Activated T-cell treated with anti-CD3 and anti-CD28 coated beads, Interleukin-2, amount 50 U/mL, for 4 hours (primary cell): ENCODE measurements at regions not wholly inside any gene's neighbourhood (a gene's known extent, or its start where the extent isn't known, plus 50 kb on each side); places are given as distances from the start of the nearest gene placed in this dataset.
"Not testable (repeated sequence)": the region's sequence is repeated elsewhere in the genome, so short reads cannot be mapped to it uniquely, and the experiment has no call there.

ENCODE experiments used
- ATAC-seq, 2 donors: fragments of 200-7000 bp; cut with Tn5 transposase; one replicate each; pipeline ENCODE4 v1.10.0; 2021
- DNase-seq: peaks from one replicate; pipeline ENCODE4 v3.0.0-alpha.2; 2020
- H3K27me3 Mint-ChIP-seq: one replicate; pipeline ENCODE4 v1.8.0; 2021; ENCODE audit warnings: low read depth, mixed read lengths
- H3K36me3 Mint-ChIP-seq: one replicate; pipeline ENCODE4 v1.8.0; 2022; ENCODE audit warnings: mixed read lengths; ENCODE audit not compliant: insufficient read depth
- H3K4me1 Mint-ChIP-seq: one replicate; pipeline ENCODE4 v1.8.0; 2021; ENCODE audit warnings: low read depth, mixed read lengths
- H3K4me3 Mint-ChIP-seq: one replicate; pipeline ENCODE4 v1.8.0; 2021; ENCODE audit warnings: mild to moderate bottlenecking, moderate library complexity, mixed read lengths
- H3K9me3 Mint-ChIP-seq: one replicate; pipeline ENCODE4 v1.8.0; 2021; ENCODE audit warnings: mixed read lengths

DNA sequence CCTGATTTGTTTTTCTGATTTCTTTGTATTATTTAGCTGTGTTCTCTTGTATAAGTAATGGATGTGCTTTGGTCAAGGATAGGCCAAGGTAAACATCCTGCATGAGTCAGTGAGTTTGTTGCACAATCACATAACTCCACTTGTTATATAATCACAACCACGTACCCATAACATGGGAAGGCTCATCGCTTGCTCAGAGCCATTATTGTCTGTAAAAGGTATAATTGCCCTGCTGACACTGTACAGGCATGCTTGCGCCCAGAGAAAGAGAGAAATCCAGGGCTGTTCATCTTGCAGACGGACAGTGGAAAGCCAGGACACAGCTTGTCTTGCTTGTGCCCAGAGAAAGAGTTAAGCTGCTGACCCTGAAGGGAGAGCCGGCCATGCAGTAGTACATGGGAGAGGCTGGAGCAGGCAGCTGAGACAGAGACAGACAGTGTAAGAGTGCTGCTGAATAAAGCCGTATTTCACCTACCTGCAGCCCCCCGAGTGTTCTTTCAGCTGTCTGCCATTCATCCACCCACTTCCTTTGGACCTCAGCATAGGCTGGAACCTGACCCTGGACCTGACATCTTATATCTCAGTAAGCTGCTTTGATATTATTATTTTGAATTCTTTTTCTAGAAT, 174.7 kb upstream of the DAAM1 start:
- Mint-ChIP-seq H3K9me3 (peaks cover 27% of the 10 kb centered on the region), H3K4me1 (no peaks in the 10 kb centered on the region), H3K4me3 (no peak overlapping the region), H3K36me3 (no peaks in the 10 kb centered on the region), H3K27me3 (peaks cover 1% of the 10 kb centered on the region)
- ATAC-seq (no peak), DNase-seq (no peak)

- no peaks in the 10 kb centered on the region for H3K4me1 Mint-ChIP-seq
- ATAC-seq: no peak
- H3K27me3 Mint-ChIP-seq: peaks cover 1% of the 10 kb centered on the region
- no peaks in the 10 kb centered on the region for H3K36me3 Mint-ChIP-seq
- peaks cover 23% of the 10 kb centered on the region for H3K9me3 Mint-ChIP-seq
- H3K4me3 Mint-ChIP-seq: no peak overlapping the region
- no peak for DNase-seq
Observed at GRCh38 chr14:59015482-59015881, 173.0 kb upstream of the DAAM1 start.

GRCh38 chr14:59017285-59017965, 171.0 kb upstream of the DAAM1 start:
- H3K36me3 Mint-ChIP-seq: no peaks in the 10 kb centered on the region
- H3K4me1 Mint-ChIP-seq: no peaks in the 10 kb centered on the region
- peaks cover 12% of the 10 kb centered on the region for H3K9me3 Mint-ChIP-seq
- no peak for ATAC-seq
- peaks cover 1% of the 10 kb centered on the region for H3K27me3 Mint-ChIP-seq
- no peak for DNase-seq
- no peak overlapping the region for H3K4me3 Mint-ChIP-seq

GRCh38 chr14:59018460-59018859, 170.0 kb upstream of the DAAM1 start:
- peaks cover 1% of the 10 kb centered on the region for H3K27me3 Mint-ChIP-seq
- H3K9me3 Mint-ChIP-seq: peaks cover 4% of the 10 kb centered on the region
- H3K36me3 Mint-ChIP-seq: no peaks in the 10 kb centered on the region
- no peak overlapping the region for H3K4me3 Mint-ChIP-seq
- ATAC-seq: no peak
- no peaks in the 10 kb centered on the region for H3K4me1 Mint-ChIP-seq
- no peak for DNase-seq

DNA sequence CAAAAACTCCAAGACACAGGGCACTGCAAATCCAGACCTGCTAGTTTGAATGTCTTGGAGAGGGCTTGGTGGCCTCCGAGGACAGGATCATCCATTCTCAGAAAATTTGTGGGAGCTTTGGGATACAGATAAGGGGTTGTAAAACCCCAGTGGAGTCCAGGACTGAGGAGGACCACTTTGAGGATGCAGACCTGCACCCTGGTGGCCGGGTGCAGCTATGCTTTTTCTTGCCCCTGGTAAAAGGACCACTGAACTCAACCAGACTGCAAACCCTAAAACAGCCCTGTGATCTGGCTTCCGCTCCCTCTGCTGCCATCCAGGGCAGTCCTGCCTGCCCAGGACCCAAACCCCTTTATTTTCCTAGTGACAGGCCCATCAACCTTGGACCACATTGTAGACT, 169.5 kb upstream of the DAAM1 start:
- no peak overlapping the region for H3K4me3 Mint-ChIP-seq
- no peaks in the 10 kb centered on the region for H3K36me3 Mint-ChIP-seq
- H3K9me3 Mint-ChIP-seq: no peaks in the 10 kb centered on the region
- DNase-seq (no peak), ATAC-seq (no peak)
- peaks cover 1% of the 10 kb centered on the region for H3K27me3 Mint-ChIP-seq
- H3K4me1 Mint-ChIP-seq: no peaks in the 10 kb centered on the region

GRCh38 chr14:59020382-59020781, 168.1 kb upstream of the DAAM1 start:
- Mint-ChIP-seq H3K4me3 (no peak overlapping the region), H3K27me3 (peaks cover 5% of the 10 kb centered on the region), H3K9me3 (no peaks in the 10 kb centered on the region), H3K36me3 (no peaks in the 10 kb centered on the region), H3K4me1 (no peaks in the 10 kb centered on the region)
- DNase-seq (no peak), ATAC-seq (no peak)

- Mint-ChIP-seq H3K4me1 (no peaks in the 10 kb centered on the region), H3K9me3 (no peaks in the 10 kb centered on the region), H3K36me3 (no peaks in the 10 kb centered on the region), H3K27me3 (peaks cover 5% of the 10 kb centered on the region), H3K4me3 (no peak overlapping the region)
- ATAC-seq (no peak), DNase-seq (no peak)
Observed at GRCh38 chr14:59022144-59022543, 166.3 kb upstream of the DAAM1 start.

DNA sequence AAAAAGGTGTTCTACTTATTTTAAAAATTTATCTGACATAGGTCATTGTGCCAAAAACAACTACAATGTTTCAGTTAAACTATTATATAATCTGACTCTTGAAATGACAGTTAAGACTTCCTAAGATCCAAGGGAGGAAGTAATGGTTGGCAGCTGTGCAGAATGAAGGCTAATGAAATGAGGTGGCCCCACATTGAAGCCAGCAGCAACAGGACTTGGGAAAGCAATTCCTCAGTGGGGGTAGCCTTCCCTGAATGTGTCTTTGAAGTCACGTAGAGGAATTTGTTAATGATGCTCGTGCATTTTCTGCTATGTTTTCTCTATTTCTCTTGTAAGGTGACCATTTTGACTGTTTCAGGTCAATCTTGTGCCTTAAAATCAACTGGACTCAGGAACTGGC, 162.4 kb upstream of the DAAM1 start:
- Mint-ChIP-seq H3K9me3 (no peaks in the 10 kb centered on the region), H3K27me3 (peaks cover 5% of the 10 kb centered on the region), H3K4me1 (no peaks in the 10 kb centered on the region), H3K36me3 (no peaks in the 10 kb centered on the region), H3K4me3 (no peak overlapping the region)
- DNase-seq: no peak
- ATAC-seq: no peak

DNA sequence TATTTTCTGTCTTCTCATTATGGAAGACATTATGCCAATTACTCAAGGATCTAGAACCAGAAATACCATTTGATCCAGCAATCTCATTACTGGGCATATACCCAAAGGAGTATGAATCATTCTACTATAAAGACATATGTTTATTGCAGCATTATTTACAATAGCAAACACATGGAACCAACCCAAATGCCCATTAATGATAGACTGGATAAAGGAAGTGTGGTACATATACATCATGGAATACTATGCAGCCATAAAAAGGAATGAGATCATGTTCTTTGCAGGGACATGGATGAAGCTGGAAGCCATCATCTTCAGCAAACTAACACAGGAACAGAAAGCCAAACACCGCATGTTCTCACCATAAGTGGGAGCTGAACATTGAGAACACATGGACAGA, 161.8 kb upstream of the DAAM1 start:
- not testable (repeated sequence) for H3K36me3 Mint-ChIP-seq, H3K9me3 Mint-ChIP-seq, ATAC-seq, H3K4me1 Mint-ChIP-seq, H3K27me3 Mint-ChIP-seq, H3K4me3 Mint-ChIP-seq, DNase-seq

GRCh38 chr14:59028476-59029202, 159.8 kb upstream of the DAAM1 start:
- Mint-ChIP-seq H3K4me3 (no peak overlapping the region), H3K36me3 (no peaks in the 10 kb centered on the region), H3K9me3 (no peaks in the 10 kb centered on the region), H3K4me1 (no peaks in the 10 kb centered on the region), H3K27me3 (peaks cover 5% of the 10 kb centered on the region)
- no peak for DNase-seq
- ATAC-seq: peak in 1 of 2 donors; percentile 51

- DNase-seq (no peak), ATAC-seq (no peak)
- no peak overlapping the region for H3K4me3 Mint-ChIP-seq
- no peaks in the 10 kb centered on the region for H3K4me1 Mint-ChIP-seq
- no peaks in the 10 kb centered on the region for H3K9me3 Mint-ChIP-seq
- H3K36me3 Mint-ChIP-seq: no peaks in the 10 kb centered on the region
- H3K27me3 Mint-ChIP-seq: no peaks in the 10 kb centered on the region
Observed at GRCh38 chr14:59032826-59033225, 155.6 kb upstream of the DAAM1 start.

DNA sequence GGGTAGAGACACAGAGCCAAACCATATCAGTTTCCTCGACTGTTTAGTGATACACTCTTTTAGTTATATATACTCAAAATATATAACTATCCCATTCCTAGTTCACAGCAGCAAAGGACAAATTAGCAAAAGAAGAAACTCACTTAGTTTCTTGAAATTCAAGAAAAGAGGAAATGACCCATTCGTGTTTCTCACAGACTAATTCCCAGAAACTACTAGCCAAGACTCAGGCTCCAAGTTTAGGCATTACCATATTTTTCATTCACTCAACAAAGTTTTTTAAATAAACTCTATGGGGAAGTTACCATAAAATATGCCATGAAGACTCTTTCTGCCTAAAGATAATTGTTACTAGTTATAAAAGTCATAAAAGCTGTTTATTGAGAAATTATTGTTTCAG, 152.3 kb upstream of the DAAM1 start:
- H3K4me3 Mint-ChIP-seq: no peak overlapping the region
- H3K36me3 Mint-ChIP-seq: no peaks in the 10 kb centered on the region
- no peaks in the 10 kb centered on the region for H3K27me3 Mint-ChIP-seq
- no peaks in the 10 kb centered on the region for H3K4me1 Mint-ChIP-seq
- no peak for DNase-seq
- ATAC-seq: no peak
- no peaks in the 10 kb centered on the region for H3K9me3 Mint-ChIP-seq

DNA sequence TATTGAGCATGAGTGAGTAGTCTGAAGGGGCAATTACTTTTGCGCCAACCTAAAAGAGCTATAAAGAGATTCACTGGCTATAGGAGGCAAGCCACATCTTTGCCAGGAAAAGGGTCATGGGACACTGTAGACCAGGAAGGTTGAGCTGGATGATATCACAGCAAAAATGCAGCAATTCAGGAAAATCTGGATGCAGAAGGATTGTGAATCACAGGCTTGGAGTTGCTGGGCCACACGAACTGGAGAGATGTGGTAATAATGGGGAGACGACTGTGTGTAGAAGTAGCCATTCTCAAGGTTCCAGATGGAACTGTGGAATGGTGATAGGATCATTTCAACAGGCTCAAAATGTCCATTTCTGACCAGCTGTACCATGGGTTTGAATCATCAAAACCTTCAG, 151.4 kb upstream of the DAAM1 start:
- H3K9me3 Mint-ChIP-seq: no peaks in the 10 kb centered on the region
- DNase-seq (no peak), ATAC-seq (no peak)
- no peak overlapping the region for H3K4me3 Mint-ChIP-seq
- H3K36me3 Mint-ChIP-seq: no peaks in the 10 kb centered on the region
- no peaks in the 10 kb centered on the region for H3K27me3 Mint-ChIP-seq
- no peaks in the 10 kb centered on the region for H3K4me1 Mint-ChIP-seq

- no peak for ATAC-seq
- no peaks in the 10 kb centered on the region for H3K27me3 Mint-ChIP-seq
- DNase-seq: no peak
- H3K36me3 Mint-ChIP-seq: no peaks in the 10 kb centered on the region
- no peaks in the 10 kb centered on the region for H3K4me1 Mint-ChIP-seq
- no peak overlapping the region for H3K4me3 Mint-ChIP-seq
- H3K9me3 Mint-ChIP-seq: no peaks in the 10 kb centered on the region
Observed at GRCh38 chr14:59037620-59038019, 150.8 kb upstream of the DAAM1 start.

GRCh38 chr14:59038746-59039145, 149.7 kb upstream of the DAAM1 start:
- Mint-ChIP-seq H3K27me3 (no peaks in the 10 kb centered on the region), H3K9me3 (no peaks in the 10 kb centered on the region)

More at GRCh38 chr14:59038746-59039145, 149.7 kb upstream of the DAAM1 start:
- Mint-ChIP-seq H3K4me1 (no peaks in the 10 kb centered on the region), H3K36me3 (no peaks in the 10 kb centered on the region), H3K4me3 (no peak overlapping the region)
- ATAC-seq (no peak), DNase-seq (no peak)
